Peyer's patch (tissue), 4 donors: ENCODE measurements at regions not wholly inside any gene's neighbourhood (a gene's known extent, or its start where the extent isn't known, plus 50 kb on each side); places are given as distances from the start of the nearest gene placed in this dataset.

Source experiments
- POLR2A ChIP-seq, 2 donors: fragments of 450-650 bp; IDR thresholded peaks; one replicate each; pipeline ENCODE4 v1.5.1; 2017; ENCODE audit warnings: antibody characterized with exemption in 2 of 2, mild to moderate bottlenecking in 2 of 2, moderate library complexity in 2 of 2
- TF ChIP-seq, protein P1 (sequence below), 6 experiments: fragments of 450-650 bp in 4 of 6; fragments of 200-600 bp in 2 of 6; sonication (generic) in 1 of 6; IDR thresholded peaks; one replicate each; pipeline ENCODE4 v1.5.1; 2017 to 2019; ENCODE audit warnings: antibody characterized with exemption in 6 of 6, mild to moderate bottlenecking in 3 of 6, moderate library complexity in 1 of 6

DNA sequence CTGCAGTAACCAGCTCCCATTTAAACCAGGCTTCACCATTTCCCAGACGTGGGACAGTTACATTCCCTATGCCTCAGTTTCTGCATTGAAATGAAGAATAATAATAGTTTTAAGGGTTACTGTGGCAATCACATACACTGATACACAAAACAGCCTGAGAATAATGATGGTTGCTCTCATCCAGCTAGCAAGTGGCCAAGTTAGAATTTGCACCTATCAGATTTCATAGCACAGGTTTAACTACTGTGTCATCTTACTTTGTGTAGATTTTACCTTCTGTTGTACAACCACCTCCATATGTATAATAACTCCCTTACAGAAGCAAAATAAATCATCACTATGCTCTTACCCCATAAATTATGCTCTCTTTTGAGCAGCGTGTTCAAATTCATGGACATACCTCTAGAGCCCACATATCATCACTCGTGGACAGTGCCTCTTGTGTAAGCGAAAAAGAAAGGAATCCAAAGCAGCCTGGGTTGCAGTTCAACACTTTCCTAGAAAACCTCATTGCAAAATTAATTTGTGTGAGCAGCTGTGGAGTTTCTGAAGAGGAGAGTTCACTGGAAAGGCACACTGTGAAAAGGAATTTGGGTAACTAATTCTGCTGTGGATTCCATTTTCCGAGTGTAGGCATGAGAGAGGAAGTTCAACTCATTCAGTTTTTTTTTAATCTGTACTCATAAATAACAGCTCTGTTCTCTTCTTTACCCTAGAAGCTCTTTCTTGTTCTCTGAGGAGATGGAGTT lies 492.5 kb downstream of the ARL4A start:
- no peak for TF ChIP-seq POLR2A (IDR thresholded peaks at IDR 0.05)
- TF ChIP-seq, protein P1, sequence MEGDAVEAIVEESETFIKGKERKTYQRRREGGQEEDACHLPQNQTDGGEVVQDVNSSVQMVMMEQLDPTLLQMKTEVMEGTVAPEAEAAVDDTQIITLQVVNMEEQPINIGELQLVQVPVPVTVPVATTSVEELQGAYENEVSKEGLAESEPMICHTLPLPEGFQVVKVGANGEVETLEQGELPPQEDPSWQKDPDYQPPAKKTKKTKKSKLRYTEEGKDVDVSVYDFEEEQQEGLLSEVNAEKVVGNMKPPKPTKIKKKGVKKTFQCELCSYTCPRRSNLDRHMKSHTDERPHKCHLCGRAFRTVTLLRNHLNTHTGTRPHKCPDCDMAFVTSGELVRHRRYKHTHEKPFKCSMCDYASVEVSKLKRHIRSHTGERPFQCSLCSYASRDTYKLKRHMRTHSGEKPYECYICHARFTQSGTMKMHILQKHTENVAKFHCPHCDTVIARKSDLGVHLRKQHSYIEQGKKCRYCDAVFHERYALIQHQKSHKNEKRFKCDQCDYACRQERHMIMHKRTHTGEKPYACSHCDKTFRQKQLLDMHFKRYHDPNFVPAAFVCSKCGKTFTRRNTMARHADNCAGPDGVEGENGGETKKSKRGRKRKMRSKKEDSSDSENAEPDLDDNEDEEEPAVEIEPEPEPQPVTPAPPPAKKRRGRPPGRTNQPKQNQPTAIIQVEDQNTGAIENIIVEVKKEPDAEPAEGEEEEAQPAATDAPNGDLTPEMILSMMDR (IDR thresholded peaks at IDR 0.05), result no peak
